ENCODE measurements at regions not wholly inside any gene's neighbourhood (a gene's known extent, or its start where the extent isn't known, plus 50 kb on each side); places are given as distances from the start of the nearest gene placed in this dataset.

DNA sequence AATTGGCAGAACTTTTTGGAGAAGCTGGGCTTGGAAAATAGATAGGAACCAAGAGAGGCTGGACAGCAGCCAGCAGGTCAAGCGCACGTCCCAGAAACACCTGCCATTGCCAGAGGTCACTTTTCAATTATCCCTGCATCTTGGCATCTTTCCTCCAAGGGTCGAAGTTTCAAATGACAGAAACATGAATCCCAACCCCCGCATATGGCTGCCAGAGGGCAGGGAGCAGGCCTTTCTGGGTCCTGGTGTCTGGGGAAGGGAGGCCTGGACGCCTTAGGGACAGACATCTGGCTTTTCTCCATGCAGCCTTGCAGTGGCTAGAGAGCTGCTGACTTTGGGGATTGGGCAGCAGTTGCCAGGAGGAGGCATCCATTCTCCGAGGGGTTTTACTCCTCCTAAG lies 164.5 kb upstream of the TPM1 start:
- no peak for DNase-seq

DNA sequence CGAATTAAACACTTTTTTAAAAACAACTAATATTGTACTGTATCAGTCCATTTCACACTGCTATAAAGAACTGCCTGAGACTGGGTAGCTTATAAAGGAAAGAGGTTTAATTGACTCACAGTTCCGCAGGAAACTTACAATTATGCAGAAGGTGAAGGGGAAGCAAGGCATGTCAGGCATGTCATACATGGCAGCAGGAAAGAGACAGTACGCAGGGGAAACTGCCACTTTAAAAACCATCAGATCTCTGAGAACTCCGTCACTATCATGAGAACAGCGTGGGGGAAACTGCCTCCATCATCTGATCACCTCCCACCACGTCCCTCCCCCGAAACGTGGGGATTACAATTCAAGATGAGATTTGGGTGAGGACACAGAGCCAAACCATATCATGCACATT lies 162.8 kb upstream of the TPM1 start:
- DNase-seq = no peak

DNA sequence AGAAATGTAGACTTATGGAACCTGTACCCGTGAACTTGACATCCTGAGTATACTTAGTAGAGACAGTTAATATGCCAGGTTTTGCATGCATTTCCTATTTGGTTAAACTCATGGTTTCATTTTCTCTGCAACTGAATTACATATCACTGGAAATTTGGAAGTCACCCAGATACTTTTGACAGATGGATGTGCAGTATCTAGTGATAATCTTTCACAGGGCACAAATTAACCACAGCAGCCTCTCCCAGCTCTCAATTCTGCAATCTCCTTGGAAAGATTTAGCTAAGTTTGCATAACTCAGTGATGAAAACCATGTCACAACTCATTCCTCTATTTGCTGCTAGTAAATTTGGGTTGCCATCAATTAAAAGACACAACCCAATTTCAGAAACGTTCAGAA lies 162.3 kb upstream of the TPM1 start:
- no peak for DNase-seq

DNA sequence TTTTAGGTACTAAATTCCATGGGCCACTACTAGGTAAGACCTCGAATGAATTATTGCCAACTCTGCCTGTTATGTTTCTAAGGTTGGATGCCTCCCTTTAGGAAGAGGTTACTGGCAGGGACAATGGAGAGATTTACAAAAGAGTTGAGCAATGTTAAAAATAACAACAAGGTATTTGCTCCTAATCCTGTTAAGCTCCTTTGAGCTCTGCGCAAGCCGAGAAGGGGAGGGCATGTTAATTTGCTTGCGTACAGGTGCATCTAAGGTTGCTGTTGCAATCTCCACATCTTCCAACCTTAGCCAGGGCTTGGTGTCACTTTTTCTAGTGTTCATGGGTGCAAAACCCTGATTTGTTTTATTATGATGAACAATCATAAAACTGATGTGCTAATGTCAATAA lies 161.5 kb upstream of the TPM1 start:
- DNase-seq = no peak

DNA sequence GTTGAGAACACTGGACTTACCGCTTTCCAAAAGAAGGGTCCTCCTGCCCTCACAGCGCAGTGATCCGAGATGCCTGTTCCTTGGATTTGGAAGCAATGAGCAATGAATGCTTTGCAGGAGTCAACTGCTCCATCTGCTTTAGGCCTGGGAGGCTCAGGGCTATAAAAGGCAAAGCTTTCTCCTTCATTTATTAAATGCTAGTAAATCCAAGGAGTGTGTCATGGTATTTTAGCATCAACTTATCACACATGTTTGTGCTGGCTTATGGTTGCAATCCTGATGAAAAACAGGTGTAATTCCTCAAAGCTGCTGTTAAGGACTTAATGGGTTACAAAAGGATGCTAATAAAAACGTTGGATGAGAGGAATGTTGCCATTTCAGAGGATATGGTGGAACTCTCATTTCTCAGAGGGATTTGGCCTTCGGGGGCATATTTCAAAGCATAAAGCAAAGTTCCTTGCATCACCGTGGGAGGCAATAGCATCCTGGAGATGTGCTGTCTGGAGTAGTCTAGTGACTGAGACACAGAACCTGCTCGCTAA lies 158.5 kb upstream of the TPM1 start:
- no peak for DNase-seq

DNA sequence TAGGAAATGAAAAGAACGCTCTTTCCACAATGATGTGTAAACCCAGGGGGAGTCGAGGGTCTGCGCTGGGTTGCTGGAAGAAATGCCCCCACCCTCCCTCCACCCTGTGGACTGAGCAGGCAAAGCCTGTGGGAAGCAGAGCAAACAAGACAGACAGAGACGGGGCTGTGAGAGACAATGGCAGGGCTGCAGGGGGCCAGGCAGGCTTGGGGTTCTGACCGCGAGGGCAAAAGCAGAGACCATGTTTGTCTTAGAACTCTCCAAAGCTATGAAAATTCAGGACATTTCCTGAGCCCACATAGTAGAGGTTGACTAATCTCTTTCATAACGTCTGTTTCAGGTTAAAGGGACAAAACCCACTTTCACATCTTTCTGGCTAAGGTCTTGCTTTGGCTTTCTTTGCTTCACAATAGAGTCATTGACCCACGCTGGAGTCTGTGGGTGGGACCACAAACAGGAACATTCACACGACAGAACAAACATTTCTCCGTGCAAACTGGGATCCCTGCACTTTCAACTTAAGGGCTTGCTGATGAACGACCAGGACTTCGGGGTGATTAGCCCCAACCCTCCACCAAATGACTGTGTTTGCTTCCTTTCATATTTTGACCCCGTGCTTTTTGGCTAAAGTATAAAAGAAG lies 156.0 kb upstream of the TPM1 start:
- DNase-seq = no peak

DNA sequence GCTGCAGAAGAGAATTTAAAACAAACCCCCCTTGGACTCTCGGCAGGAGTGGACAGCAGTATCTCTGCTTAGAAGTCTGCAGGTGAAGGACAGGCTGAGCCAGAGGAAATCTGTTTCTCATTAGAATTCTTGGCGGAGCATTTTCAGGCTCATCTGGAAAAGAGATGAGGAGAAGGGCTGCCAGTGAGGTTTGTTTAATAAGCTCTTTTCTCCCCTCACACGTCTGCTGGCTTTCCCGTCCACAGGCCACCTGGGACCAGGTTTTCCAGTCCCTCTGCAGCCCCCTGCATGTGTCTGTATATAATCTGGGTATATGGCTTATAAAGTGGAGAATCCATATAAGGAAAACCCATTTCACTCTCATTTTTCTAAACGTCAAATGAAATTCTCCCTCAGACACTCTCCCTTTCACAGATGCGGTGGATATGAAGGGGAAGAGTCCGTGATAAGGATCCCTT lies 155.4 kb upstream of the TPM1 start:
- no peak for DNase-seq

DNA sequence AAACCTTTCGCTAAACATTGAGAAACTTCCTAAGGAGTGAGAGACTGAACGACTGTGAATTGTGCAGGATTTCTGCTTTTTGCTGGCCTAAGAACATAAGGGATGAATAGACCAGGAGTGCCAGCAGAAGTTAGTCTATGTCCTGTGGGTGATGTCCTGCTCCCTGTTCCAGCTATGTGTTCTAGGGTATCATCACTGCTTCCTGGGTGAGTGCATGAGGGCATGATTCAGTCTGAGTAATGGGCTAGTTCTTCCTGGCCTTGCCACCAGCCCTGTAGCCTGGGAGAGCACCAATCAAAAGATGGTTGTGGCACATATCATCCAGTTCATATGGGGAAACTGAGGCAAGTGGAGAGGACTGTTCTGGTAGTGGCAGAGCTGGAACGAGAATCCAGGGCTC lies 153.9 kb upstream of the TPM1 start:
- no peak for DNase-seq

DNA sequence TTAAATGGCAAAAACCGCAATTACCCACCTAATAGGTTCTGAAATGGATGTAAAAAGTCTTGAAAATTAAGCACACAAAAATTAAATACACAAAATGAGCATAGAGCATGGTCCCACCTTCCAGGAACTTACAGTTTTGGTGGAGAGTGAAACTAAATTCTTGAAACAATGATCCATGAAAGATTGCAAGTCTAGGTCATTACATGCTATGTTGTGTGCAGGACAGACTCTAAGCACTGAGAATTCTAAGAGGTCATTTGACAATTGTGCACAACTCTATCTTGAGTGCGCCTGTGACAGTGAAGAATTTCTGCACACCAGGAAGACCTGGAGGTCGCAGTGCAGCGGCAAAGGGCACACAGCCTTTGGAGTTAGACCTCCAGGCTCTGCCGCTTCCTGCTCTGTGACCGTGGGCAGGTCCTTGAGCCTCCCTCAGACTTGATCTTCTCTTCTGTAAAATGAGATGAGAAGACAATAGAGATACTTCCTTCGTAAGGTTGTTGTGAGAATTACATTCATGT lies 153.3 kb upstream of the TPM1 start:
- no peak for DNase-seq

DNA sequence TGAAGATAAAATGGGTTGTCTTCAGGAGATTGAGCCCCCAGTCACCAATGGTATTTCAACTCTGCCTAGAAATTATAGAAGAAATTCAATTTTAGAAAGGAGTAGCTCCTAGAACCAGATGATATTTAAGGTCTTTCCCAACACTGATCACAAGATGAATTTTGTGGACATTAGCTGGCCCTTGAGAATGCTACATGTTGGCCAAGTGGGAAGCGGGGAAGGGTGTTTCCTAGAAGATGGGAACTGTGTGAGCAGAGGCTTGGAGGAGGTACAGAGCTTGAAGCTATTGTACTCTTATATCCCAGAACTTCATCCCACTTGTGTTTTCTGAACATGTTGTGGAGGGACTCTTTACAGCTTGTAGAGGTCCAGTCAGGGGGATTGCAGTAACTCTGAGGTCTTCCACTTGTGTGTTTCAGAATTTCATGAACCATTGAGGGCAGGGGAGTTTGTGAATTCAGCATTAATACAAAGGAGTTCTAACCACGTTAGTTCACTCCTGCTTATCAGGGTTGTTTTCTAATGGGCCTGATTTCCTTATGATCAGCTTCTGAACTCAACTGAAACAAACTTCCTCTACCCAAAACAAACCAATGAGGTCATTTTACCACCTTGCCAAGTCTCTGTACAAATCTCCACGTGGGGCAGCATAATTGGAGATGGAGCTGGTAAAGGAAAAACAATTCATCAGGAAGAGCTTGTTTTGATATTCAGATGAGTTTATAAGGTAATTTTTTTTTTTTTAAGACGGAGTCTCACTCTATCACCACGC lies 152.6 kb upstream of the TPM1 start:
- no peak for DNase-seq

DNA sequence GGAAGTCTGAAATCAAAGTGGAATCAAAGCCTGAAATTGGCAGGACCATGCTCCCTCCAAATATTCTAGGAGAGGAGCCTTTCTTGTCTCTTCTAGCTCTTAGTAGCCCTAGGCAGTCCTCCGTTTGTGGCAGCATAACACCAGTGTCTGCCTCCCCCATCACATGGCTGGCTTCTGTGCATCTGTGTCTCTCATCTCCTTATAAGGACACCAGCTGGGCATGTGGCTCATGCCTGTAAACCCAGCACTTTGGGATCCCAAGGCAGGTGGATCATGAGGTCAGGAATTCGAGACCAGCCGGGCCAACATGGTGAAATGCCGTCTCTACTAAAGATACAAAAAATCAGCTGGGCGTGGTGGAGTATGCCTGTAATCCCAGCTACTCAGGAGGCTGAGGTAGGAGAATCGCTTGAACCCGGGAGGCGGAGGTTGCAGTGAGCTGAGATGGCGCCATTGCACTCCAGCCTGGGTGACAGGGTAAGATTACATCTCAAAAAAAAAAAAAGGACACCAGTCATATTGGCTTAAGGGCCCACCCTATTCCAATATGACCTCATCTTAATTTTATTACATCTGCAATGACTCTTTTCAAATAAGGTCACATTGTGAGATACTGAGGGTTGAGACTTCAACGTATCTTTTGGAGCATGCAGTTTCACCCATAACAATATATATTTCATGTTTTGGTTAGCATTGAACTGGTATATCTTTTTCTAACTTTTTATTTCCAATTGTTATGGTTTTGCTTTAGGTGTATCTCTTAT lies 148.0 kb upstream of the TPM1 start:
- DNase-seq = no peak

DNA sequence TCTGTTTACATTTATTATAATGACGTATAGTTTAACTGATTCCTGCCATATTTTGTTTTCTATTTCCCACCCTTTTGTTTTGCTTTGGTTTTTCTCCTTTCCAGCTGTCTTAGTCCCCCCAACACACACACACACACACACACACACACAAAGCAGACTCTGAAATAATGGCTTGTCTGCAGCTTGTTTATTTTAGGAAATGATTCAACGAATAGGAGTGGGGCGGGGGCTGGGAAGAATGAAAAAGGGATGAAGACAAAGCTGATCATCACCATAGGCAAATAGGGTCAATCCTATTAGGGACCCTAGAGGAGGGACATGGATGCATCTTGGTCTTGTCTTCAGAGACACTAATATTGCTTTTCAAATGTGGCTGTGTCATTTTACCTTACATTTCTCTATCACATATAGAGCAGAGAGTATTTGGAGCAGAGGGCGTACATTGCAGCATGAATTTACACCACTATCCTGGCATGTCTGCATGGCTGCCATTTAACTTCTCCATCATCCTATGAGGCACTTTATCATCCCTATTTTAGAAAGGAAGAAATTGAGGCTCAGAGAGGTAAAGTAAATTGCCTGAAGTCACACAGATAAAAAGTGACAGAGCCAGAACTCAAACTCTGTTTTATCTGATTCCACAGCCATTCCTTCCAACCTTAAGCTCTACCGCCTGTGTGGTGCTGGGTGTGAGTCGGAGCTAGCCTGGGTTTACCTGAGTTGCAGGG lies 147.2 kb upstream of the TPM1 start:
- DNase-seq = no peak

DNA sequence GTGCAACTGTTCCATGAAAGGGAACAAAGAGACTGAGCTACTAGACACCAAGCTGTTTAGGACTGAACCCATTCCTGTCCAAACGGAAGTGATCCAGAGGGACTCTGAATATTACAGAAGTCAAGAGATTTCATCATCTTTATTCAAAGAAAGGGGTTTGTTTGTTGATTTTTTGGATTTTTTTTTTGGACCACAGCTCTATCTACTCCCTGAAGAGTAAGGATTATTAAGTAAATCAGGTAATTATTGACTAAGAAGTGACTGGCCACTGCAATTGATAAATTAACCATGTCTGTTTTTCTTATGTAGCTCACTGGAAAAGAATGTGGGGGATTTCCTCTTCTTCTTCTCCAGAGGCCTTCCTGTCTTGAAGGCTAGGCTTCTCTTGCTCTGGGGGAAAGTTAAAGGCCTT lies 146.6 kb upstream of the TPM1 start:
- DNase-seq = no peak

DNA sequence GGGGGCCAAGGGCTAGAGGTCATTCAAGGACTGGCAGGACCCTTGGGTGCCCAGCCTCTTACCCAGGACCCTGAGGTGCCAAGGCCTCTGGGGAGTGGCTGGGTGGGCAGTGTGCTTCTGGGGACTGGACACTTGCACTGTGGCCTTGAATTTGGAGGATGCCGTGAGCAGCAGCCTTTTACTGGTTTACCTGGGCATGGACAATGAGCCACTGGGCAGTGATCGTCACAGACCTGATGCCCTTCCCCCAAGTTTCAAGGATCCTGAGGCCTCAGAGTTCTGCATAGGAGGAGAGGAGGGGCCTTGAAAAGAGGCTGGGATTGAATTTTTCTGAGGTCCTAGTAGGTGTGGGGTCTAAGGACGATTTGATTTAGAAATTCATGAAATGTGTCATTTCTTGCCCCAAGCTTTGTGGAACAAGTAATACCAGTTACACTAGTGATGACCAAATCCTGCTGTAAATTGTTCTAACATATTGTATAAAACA lies 146.1 kb upstream of the TPM1 start:
- DNase-seq = no peak

DNA sequence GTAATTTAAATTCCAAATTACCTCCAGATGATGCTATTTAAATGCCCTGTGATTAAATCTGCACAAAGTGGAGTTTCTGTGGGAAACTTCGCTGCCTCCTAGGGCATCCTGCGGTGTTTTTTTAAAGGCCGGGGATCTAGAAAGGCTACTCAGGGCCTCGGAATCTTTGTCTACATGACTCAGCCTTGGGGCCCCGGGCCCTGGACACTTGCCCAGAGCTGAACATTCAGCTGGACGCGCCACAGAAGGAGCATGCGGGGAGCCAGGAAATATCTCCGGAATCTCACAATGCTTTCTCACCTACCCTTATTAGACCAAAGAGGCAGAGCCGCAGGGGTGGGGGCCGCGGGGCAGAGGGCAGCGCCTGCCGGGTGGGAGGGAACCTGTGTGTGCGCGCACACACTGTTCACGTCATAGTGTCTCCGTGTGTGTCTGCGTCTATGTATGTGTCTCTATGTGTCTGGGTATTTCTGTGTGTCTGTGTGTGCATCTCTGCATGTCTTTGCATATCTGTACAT lies 145.5 kb upstream of the TPM1 start:
- DNase-seq = no peak

DNA sequence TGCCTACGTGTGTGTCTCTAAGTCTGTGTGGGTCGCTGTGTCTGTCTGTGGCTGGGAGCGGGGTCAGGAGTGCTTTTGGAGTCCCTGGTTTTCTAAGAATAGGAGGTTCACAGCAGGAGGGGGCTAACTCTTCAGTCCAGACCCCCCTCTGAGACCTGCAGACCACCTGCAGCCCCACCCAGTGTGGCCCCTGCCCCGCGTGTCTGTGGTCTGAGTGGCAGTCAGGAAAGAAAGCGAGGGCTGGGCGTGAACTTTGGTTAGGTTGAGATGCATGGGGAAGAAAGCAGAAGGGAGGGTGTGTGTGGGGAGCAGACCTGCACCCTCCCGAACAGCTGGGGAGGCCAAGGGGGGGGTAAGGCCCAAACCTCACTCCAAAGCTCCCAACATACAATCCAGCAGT lies 144.9 kb upstream of the TPM1 start:
- no peak for DNase-seq

DNA sequence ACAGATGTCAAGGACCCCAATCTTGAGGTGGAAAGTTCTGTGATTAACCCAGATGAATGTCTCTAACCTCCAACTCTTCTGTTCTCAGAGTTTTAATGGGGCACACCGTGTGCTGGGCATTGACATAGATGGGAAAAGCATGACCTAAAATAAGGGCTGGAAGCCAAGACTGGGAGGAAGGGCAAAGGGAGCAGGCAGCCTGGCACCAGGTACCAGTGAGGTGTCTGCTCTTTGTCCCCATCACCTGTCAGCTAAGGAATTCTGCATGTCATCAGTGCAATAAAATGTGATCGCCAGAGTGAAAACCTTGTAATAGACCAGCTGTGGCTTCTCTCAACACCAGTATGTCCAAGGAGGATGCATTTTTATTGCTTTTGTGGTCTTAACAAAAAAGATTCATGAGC lies 143.5 kb upstream of the TPM1 start:
- DNase-seq = no peak

DNA sequence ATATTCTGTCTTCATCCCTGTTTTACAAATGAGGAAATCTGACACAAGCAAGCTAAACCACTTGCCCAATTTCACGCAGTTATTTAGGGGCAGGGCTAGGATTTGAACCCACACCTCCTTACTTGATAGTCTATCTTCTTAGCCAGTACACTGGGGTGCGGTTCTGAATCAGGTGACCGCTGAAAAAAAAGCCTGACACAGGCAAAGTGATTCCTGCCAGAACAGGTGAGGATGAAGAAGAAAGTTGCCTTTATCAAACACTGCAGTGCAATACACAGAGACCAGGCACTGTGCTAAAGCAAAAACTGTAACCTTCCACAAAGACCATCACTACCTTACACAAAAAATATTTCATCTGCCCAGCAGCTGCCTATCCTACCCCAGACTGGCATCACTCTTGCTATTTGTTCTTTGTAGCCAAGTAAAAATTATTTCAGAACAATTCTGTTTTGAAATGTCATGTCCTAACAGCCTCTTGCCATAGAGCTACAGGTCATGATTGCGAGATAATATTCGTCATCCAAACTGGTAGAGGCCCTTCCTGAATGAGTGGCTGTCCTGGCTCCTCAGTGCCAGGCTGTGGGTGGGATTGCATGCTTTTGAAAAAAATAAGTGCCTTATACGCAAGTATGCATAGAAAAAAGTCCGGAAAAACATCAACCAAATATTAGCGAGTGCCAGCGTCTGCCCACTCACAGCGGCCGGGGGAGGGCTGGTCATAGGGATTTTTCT lies 142.3 kb upstream of the TPM1 start:
- no peak for DNase-seq

DNA sequence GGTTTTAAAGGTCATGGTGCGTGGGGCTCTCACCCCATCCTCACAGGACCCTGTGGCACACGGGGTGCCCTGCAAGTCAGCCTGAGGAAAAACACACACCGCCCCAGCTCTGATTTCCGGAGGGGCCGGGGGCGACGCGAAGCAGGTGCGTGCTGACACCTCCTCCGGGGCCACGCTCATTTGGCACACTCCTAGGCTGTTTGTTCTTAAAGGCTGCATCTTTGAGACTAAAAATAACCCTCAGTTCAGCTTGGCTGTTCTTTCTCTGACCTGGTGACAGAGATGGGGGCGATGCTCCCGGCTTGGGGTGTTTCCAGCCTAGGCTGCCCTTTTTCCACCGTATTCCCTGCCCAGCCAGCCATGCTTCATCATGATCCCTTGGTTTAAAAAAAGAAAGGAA lies 141.5 kb upstream of the TPM1 start:
- DNase-seq = no peak

DNA sequence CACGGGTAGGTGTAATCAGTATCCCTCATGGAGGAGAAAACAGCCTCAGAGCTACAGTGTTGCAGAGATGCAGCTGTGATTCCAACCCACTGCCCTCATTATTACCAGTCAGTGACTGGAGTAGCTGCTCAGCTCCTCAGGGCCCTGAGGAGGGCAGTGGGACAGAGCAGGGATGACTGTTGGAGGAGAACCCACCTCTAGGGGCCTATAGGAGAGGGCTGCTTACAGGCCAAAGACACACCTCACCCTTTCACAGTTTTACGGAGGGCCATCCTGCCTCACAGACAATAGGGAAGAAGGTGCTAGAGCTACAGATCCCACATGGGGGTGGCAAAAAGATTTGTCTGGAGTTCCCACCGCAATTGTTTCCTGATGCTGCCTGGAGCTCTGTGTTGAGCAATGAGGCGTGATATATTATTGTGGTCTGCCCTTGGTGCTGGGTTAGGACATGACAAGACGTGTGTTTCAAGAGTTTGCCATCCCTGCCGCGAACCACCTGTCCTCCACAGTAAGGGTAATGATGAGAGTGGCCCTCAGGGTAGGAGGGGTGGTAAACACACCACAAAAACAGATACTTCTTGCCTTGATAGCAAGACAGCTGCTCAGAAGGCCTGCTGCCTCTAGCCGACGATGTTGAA lies 140.5 kb upstream of the TPM1 start:
- no peak for DNase-seq

DNA sequence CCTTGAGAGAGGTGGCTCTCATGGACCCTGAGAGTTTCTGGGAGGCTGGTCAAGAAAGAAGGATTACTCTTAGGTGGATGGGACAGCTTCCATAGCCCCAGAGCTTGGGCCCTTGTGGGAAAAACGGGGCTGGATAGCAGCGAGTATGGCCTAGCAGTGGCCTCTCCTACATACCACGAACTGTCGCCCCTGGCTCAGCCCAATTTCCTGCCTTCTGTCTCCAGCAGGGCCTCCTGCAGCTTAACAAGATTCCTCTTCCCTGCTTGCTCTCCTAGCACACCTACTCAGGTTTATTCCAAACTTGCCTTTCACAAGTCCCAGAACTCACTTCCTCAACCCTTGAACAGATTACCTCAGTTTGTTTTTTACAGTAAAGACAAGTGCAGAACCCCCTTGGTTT lies 139.7 kb upstream of the TPM1 start:
- DNase-seq = no peak
